ENCODE measurements at regions not wholly inside any gene's neighbourhood (a gene's known extent, or its start where the extent isn't known, plus 50 kb on each side); places are given as distances from the start of the nearest gene placed in this dataset.

DNA sequence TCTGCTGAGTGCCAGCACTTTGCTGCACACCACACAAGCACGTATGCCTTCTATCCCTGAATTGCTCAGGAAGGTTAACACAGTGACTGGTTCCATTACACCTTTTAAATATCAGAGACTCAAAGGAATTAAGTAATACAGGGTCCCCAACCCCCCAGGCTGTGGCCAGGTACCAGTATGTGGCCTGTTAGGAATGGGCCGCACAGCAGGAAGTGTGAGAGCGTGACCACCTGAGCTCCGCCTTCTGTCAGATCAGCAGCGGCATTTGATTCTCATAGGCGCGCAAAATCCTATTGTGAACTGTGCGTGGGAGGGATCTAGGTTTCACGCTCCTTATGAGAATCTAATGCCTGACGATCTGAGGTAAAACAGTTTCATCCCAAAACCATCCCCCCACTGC lies 194.5 kb downstream of the FOXO1 start:
- TF ChIP-seq, protein P1, sequence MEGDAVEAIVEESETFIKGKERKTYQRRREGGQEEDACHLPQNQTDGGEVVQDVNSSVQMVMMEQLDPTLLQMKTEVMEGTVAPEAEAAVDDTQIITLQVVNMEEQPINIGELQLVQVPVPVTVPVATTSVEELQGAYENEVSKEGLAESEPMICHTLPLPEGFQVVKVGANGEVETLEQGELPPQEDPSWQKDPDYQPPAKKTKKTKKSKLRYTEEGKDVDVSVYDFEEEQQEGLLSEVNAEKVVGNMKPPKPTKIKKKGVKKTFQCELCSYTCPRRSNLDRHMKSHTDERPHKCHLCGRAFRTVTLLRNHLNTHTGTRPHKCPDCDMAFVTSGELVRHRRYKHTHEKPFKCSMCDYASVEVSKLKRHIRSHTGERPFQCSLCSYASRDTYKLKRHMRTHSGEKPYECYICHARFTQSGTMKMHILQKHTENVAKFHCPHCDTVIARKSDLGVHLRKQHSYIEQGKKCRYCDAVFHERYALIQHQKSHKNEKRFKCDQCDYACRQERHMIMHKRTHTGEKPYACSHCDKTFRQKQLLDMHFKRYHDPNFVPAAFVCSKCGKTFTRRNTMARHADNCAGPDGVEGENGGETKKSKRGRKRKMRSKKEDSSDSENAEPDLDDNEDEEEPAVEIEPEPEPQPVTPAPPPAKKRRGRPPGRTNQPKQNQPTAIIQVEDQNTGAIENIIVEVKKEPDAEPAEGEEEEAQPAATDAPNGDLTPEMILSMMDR (IDR thresholded peaks at IDR 0.05 in 8 of 11, conservative IDR thresholded peaks at IDR 0.05 in 3 of 11), result no peak
- TF ChIP-seq POLR2A (IDR thresholded peaks at IDR 0.05) (no peak), POLR2AphosphoS5 (IDR thresholded peaks at IDR 0.05) (no peak)
